ENCODE measurements at regions not wholly inside any gene's neighbourhood (a gene's known extent, or its start where the extent isn't known, plus 50 kb on each side); places are given as distances from the start of the nearest gene placed in this dataset.
"Not testable (repeated sequence)": the region's sequence is repeated elsewhere in the genome, so short reads cannot be mapped to it uniquely, and the experiment has no call there.

DNA sequence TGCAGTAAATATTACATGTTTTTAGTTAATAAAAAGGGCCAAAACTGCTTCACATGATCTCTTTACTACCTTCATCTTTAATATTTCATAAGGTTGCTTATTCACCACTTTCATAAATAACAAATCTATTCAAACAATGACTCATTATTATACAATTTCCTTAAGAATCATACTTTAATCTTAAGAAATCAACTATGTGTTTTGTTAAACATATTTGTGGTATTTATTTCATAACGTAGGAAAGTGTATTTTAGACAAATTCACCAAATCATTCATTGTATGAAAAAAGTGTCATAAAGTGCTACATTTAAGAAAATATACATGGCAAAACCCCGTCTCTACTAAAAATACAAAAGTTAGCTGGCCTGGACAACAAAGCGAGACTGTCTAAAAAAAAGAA lies 150.5 kb upstream of the RXFP1 start:
- DNase-seq (ENCODE audit: insufficient read length, low spot score) (no peak), FAIRE-seq (no peak)
- TF ChIP-seq POLR2A (IDR thresholded peaks at IDR 0.05; ENCODE audit: low read depth, low read length): no peak

- TF ChIP-seq POLR2A (IDR thresholded peaks at IDR 0.05; ENCODE audit: low read depth, low read length): no peak
- DNase-seq (ENCODE audit: insufficient read length, low spot score) (no peak), FAIRE-seq (no peak)
These were observed 147.4 kb upstream of the RXFP1 start for GRCh38 chr4:158374318-158374717.

- no peak for TF ChIP-seq POLR2A (IDR thresholded peaks at IDR 0.05; ENCODE audit: low read depth, low read length)
- DNase-seq (ENCODE audit: insufficient read length, low spot score) (no peak), FAIRE-seq (no peak)
These were observed 145.4 kb upstream of the RXFP1 start for GRCh38 chr4:158376106-158376840.

DNA sequence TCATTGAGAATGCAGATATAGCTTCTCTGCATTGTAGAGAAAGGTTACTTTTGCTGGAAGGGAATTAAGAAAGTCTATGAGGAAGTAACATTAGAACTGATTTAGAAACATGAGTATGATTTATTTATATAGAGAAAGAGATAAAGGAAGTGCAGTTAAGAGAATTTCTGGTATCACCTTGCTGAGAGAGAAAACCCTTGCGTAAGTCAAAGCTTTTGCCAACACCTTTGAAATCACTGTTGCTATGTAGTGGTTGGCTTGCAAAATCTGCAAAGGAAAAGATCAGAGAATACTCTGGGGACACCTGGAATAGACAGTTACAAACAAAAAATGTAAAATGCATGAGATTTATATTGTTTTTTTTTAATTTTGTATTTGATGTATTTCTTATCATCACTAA lies 137.3 kb upstream of the RXFP1 start:
- no peak for DNase-seq (ENCODE audit: insufficient read length, low spot score)
- no peak for FAIRE-seq
- no peak for TF ChIP-seq POLR2A (IDR thresholded peaks at IDR 0.05; ENCODE audit: low read depth, low read length)

DNA sequence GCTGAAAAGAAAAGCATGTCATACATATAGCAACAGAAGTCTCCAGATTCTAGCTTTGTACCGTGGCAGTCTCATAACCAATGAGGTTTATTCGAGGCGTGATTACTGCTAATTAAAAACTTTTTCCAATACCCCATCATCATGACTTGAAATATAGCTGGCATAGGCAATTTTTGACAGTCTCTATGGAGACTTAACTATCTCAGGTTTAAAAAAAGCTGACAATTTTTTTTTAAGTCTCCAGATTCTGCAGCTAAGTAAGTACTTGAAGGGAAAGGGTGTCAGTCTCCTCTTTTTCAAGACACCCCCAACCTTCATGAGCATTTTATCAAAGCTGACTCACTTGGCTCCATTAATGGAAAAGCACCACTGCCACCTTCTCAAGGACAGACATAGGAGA lies 126.3 kb upstream of the RXFP1 start:
- FAIRE-seq: no peak
- DNase-seq (ENCODE audit: insufficient read length, low spot score): no peak
- no peak for TF ChIP-seq POLR2A (IDR thresholded peaks at IDR 0.05; ENCODE audit: low read depth, low read length)

DNA sequence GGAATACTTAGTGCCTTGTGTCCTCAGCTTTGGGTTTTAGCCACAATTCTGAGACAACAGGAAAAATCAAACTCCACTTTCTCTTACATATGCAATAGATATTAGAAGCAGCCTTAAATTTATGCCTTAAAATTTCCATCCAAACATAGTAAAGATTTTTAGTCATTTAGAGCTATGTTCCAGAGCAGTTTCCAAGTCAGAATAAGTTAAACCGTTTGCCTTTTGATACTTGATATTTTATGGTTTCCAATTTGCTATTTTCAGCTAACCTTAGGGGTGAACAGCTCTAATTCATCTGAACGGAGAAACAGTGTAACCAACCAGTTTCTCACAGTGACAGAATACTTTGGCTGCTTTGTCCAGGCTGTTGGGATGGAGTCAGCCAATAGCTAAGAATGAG lies 125.8 kb upstream of the RXFP1 start:
- TF ChIP-seq POLR2A (IDR thresholded peaks at IDR 0.05; ENCODE audit: low read depth, low read length): no peak
- FAIRE-seq (no peak), DNase-seq (ENCODE audit: insufficient read length, low spot score) (no peak)

GRCh38 chr4:158397781-158398180 lies 123.9 kb upstream of the RXFP1 start:
- no peak for DNase-seq (ENCODE audit: insufficient read length, low spot score)
- no peak for TF ChIP-seq POLR2A (IDR thresholded peaks at IDR 0.05; ENCODE audit: low read depth, low read length)
- no peak for FAIRE-seq

DNA sequence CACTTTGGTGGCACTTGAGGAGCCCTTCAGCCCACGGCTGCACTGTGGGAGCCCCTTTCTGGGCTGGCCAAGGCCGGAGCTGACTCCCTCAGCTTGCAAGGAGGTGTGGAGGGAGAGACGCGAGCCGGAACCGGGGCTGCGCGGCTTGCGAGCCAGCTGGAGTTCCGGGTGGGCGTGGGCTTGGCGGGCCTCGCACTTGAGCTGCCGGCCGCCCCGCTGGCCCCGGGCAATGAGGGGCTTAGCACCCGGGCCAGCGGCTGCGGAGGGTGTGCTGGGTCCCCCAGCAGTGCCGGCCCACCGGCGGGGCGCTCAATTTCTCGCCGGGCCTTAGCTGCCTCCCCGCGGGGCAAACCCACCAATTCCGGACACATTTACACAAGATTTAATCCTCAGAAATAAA lies 113.7 kb upstream of the RXFP1 start:
- FAIRE-seq; DNase-seq (ENCODE audit: insufficient read length, low spot score): not testable (repeated sequence)

- no peak for FAIRE-seq
- DNase-seq (ENCODE audit: insufficient read length, low spot score): no peak
- no peak for TF ChIP-seq POLR2A (IDR thresholded peaks at IDR 0.05; ENCODE audit: low read depth, low read length)
These were observed 111.4 kb upstream of the RXFP1 start for GRCh38 chr4:158410272-158410671.

- DNase-seq (ENCODE audit: insufficient read length, low spot score) (no peak), FAIRE-seq (no peak)
- no peak for TF ChIP-seq POLR2A (IDR thresholded peaks at IDR 0.05; ENCODE audit: low read depth, low read length)
These were observed 110.4 kb upstream of the RXFP1 start for GRCh38 chr4:158411269-158411668.

DNA sequence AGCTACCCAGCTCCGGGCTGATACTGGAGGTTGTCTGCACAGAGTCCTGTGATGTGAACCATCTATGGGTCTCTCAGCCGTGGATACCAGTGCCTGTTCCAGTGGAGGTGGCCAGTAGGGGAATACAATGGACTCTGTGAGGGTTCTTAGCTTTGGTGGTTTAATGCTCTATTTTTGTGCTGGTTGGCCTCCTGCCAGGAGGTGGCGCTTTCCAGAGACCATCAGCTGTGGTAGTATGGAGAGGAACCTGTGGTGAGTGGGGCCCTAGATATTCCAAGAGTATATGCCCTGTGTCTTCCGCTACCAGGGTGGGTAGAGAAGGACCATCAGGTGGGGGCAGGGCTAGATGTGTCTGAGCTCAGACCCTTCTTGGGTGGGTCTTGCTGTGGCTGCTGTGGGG lies 103.0 kb upstream of the RXFP1 start:
- DNase-seq (ENCODE audit: insufficient read length, low spot score); FAIRE-seq: not testable (repeated sequence)

DNA sequence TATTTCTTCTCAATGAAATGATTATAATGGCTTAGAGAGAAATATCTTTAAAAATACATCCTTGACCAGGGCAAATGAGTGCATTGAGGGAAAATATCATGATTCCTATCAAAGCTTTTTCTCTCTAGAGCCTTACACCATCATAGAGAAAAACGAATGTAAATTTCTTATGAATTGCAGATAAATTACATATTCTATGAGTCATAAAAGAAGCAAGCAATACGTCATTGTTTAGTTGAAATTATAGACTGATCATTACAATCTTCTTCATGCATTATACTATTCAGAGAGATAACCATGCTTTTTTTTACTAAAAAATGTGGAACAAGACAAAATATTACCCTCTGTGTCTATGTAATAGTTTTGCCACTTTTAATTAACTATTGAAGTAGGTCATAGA lies 100.9 kb upstream of the RXFP1 start:
- TF ChIP-seq POLR2A (IDR thresholded peaks at IDR 0.05; ENCODE audit: low read depth, low read length): no peak
- DNase-seq (ENCODE audit: insufficient read length, low spot score) (no peak), FAIRE-seq (no peak)

GRCh38 chr4:158422546-158422945 lies 99.1 kb upstream of the RXFP1 start:
- no peak for FAIRE-seq
- no peak for DNase-seq (ENCODE audit: insufficient read length, low spot score)
- TF ChIP-seq POLR2A (IDR thresholded peaks at IDR 0.05; ENCODE audit: low read depth, low read length): no peak

- DNase-seq (ENCODE audit: insufficient read length, low spot score) (no peak), FAIRE-seq (no peak)
- TF ChIP-seq POLR2A (IDR thresholded peaks at IDR 0.05; ENCODE audit: low read depth, low read length): no peak
These were observed 93.4 kb upstream of the RXFP1 start for GRCh38 chr4:158428242-158428641.

DNA sequence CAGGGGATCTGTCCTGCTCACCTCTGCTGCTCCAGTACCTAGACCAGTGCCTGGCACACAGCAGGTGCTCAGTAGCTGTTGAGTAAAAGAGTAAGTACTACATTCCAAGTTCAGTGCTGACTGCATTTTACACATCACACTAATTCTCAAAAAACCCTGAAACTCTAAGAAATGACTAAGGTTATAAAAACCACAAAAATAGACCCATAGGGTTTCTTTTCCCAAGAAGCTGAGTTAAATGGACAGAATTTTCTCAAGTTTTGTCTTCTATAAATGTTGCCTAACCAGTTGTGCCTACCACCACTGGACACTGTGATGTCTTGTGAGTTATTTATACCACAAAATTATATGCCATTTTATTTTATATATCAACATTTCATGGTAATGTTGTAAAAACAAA lies 78.9 kb upstream of the RXFP1 start:
- FAIRE-seq: no peak
- no peak for DNase-seq (ENCODE audit: insufficient read length, low spot score)
- no peak for TF ChIP-seq POLR2A (IDR thresholded peaks at IDR 0.05; ENCODE audit: low read depth, low read length)

DNA sequence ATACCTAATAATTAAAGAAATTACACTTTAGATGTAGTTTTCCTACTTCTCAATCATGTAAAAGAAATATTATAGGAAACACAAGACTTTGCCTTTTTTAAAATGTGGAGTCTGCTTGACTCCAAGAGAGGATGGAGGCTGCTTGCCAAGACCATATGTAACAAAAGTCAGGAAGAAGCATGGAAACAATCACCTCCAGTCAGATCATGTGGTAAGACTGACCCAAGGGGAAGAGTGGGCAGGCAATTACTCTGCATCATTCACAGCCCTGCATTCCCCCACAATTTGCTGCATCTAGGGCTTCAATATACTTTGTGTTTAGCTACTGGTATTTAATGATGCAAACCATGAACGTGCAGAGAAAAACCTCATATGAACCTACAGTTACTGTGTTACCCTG lies 78.0 kb upstream of the RXFP1 start:
- FAIRE-seq (no peak), DNase-seq (ENCODE audit: insufficient read length, low spot score) (no peak)
- TF ChIP-seq POLR2A (IDR thresholded peaks at IDR 0.05; ENCODE audit: low read depth, low read length): no peak
